Progenitor cell of endocrine pancreas (in vitro differentiated cells): ENCODE measurements at regions not wholly inside any gene's neighbourhood (a gene's known extent, or its start where the extent isn't known, plus 50 kb on each side); places are given as distances from the start of the nearest gene placed in this dataset.
"Not testable (repeated sequence)": the region's sequence is repeated elsewhere in the genome, so short reads cannot be mapped to it uniquely, and the experiment has no call there.

Source experiments
- DNase-seq: peaks from one replicate; pipeline ENCODE4 v3.0.0; 2021; ENCODE audit warnings: low spot score; ENCODE audit not compliant: unreplicated experiment
- H3K27ac Mint-ChIP-seq: 2 replicates; pipeline ENCODE4 v1.8.0; 2021; ENCODE audit warnings: mild to moderate bottlenecking, moderate library complexity, mixed read lengths
- H3K27me3 Mint-ChIP-seq: 2 replicates; pipeline ENCODE4 v1.8.0; 2021; ENCODE audit warnings: mixed read lengths
- H3K36me3 Mint-ChIP-seq: 2 replicates; pipeline ENCODE4 v1.8.0; 2022; ENCODE audit warnings: mixed read lengths; ENCODE audit not compliant: insufficient read depth
- H3K4me1 Mint-ChIP-seq: 2 replicates; pipeline ENCODE4 v1.8.0; 2021; ENCODE audit warnings: low read depth, mixed read lengths
- H3K4me3 Mint-ChIP-seq: 2 replicates; pipeline ENCODE4 v1.8.0; 2021; ENCODE audit warnings: low read depth, mild to moderate bottlenecking, moderate library complexity, mixed read lengths
- H3K9me3 Mint-ChIP-seq: 2 replicates; pipeline ENCODE4 v1.8.0; 2021; ENCODE audit warnings: low read depth, mixed read lengths
- CTCF ChIP-seq: fragments of 200-600 bp; sonication (generic); IDR thresholded peaks from one replicate; pipeline ENCODE4 v1.5.0; 2021; ENCODE audit warnings: antibody characterized with exemption, mild to moderate bottlenecking; ENCODE audit not compliant: unreplicated experiment

GRCh38 chr15:20310603-20311002, 231.0 kb downstream of the GOLGA6L6 start:
- no peaks in the 10 kb centered on the region for H3K4me1 Mint-ChIP-seq
- H3K36me3 Mint-ChIP-seq: peaks cover 3% of the 10 kb centered on the region
- no peak for TF ChIP-seq CTCF
- no peak overlapping the region for H3K4me3 Mint-ChIP-seq
- H3K9me3 Mint-ChIP-seq: peaks cover 3% of the 10 kb centered on the region
- H3K27ac Mint-ChIP-seq: no peak overlapping the region
- H3K27me3 Mint-ChIP-seq: no peaks in the 10 kb centered on the region
- DNase-seq: no peak

- not testable (repeated sequence) for H3K4me1 Mint-ChIP-seq, H3K4me3 Mint-ChIP-seq, H3K9me3 Mint-ChIP-seq, DNase-seq, H3K27ac Mint-ChIP-seq, H3K27me3 Mint-ChIP-seq, H3K36me3 Mint-ChIP-seq
Measured at GRCh38 chr15:20309966-20310365, 231.6 kb downstream of the GOLGA6L6 start.

GRCh38 chr15:20309395-20309794, 232.2 kb downstream of the GOLGA6L6 start:
- not testable (repeated sequence) for H3K36me3 Mint-ChIP-seq, H3K27ac Mint-ChIP-seq, H3K4me3 Mint-ChIP-seq, DNase-seq, H3K9me3 Mint-ChIP-seq, H3K4me1 Mint-ChIP-seq, H3K27me3 Mint-ChIP-seq

GRCh38 chr15:20308027-20308690, 233.4 kb downstream of the GOLGA6L6 start:
- H3K27me3 Mint-ChIP-seq, H3K27ac Mint-ChIP-seq, H3K36me3 Mint-ChIP-seq, H3K4me1 Mint-ChIP-seq, DNase-seq, H3K4me3 Mint-ChIP-seq: not testable (repeated sequence)
- H3K9me3 Mint-ChIP-seq: peaks cover 14% of the 10 kb centered on the region

- not testable (repeated sequence) for DNase-seq, H3K27me3 Mint-ChIP-seq, H3K36me3 Mint-ChIP-seq, H3K4me1 Mint-ChIP-seq, H3K4me3 Mint-ChIP-seq, H3K27ac Mint-ChIP-seq
- peaks cover 22% of the 10 kb centered on the region for H3K9me3 Mint-ChIP-seq
Measured at GRCh38 chr15:20307137-20307536, 234.5 kb downstream of the GOLGA6L6 start.

- not testable (repeated sequence) for H3K27ac Mint-ChIP-seq, H3K27me3 Mint-ChIP-seq, H3K4me1 Mint-ChIP-seq, DNase-seq, H3K4me3 Mint-ChIP-seq, H3K36me3 Mint-ChIP-seq
- peaks cover 22% of the 10 kb centered on the region for H3K9me3 Mint-ChIP-seq
Measured at GRCh38 chr15:20306497-20307106, 235.0 kb downstream of the GOLGA6L6 start.

GRCh38 chr15:20305912-20306311, 235.7 kb downstream of the GOLGA6L6 start:
- not testable (repeated sequence) for DNase-seq, H3K36me3 Mint-ChIP-seq, H3K4me1 Mint-ChIP-seq, H3K27ac Mint-ChIP-seq, H3K27me3 Mint-ChIP-seq, H3K4me3 Mint-ChIP-seq
- H3K9me3 Mint-ChIP-seq: peaks cover 28% of the 10 kb centered on the region

GRCh38 chr15:20305015-20305465, 236.6 kb downstream of the GOLGA6L6 start:
- H3K27me3 Mint-ChIP-seq, H3K4me3 Mint-ChIP-seq, H3K4me1 Mint-ChIP-seq, DNase-seq, H3K27ac Mint-ChIP-seq, H3K36me3 Mint-ChIP-seq: not testable (repeated sequence)
- peaks cover 37% of the 10 kb centered on the region for H3K9me3 Mint-ChIP-seq

- not testable (repeated sequence) for DNase-seq, H3K4me3 Mint-ChIP-seq, H3K36me3 Mint-ChIP-seq, H3K27ac Mint-ChIP-seq, H3K4me1 Mint-ChIP-seq, H3K27me3 Mint-ChIP-seq
- H3K9me3 Mint-ChIP-seq: peaks cover 43% of the 10 kb centered on the region
Measured at GRCh38 chr15:20304282-20305014, 237.2 kb downstream of the GOLGA6L6 start.

- not testable (repeated sequence) for H3K27ac Mint-ChIP-seq, DNase-seq, H3K36me3 Mint-ChIP-seq, H3K27me3 Mint-ChIP-seq, H3K4me1 Mint-ChIP-seq, H3K4me3 Mint-ChIP-seq
- H3K9me3 Mint-ChIP-seq: peaks cover 53% of the 10 kb centered on the region
Measured at GRCh38 chr15:20303248-20304171, 238.1 kb downstream of the GOLGA6L6 start.
